HUDEP-2 (cell line): ENCODE measurements at regions not wholly inside any gene's neighbourhood (a gene's known extent, or its start where the extent isn't known, plus 50 kb on each side); places are given as distances from the start of the nearest gene placed in this dataset.

Experiments
- DNase-seq, 76 experiments: peaks; one replicate each; lab custom pipeline; 2025; ENCODE audit not compliant: unreplicated experiment in 76 of 76; lab: John Stamatoyannopoulos, UW

- DNase-seq = no peak
These were observed 794.5 kb upstream of the TBX3 start for GRCh38 chr12:115478505-115478904.

GRCh38 chr12:115474539-115475353 lies 790.8 kb upstream of the TBX3 start:
- no peak for DNase-seq

- no peak for DNase-seq
These were observed 789.4 kb upstream of the TBX3 start for GRCh38 chr12:115473257-115473956.

- no peak for DNase-seq
These were observed 788.9 kb upstream of the TBX3 start for GRCh38 chr12:115472852-115473251.

GRCh38 chr12:115470977-115471376 lies 787.0 kb upstream of the TBX3 start:
- no peak for DNase-seq

- DNase-seq = no peak
These were observed 786.6 kb upstream of the TBX3 start for GRCh38 chr12:115470526-115470925.

- no peak for DNase-seq
These were observed 784.1 kb upstream of the TBX3 start for GRCh38 chr12:115468087-115468510.

- no peak for DNase-seq
These were observed 783.6 kb upstream of the TBX3 start for GRCh38 chr12:115467531-115467930.

GRCh38 chr12:115466076-115466475 lies 782.1 kb upstream of the TBX3 start:
- DNase-seq = no peak

- DNase-seq = no peak
These were observed 780.7 kb upstream of the TBX3 start for GRCh38 chr12:115464661-115465060.

GRCh38 chr12:115464111-115464581 lies 780.2 kb upstream of the TBX3 start:
- DNase-seq = no peak

- no peak for DNase-seq
These were observed 777.4 kb upstream of the TBX3 start for GRCh38 chr12:115461401-115461800.

- DNase-seq = no peak
These were observed 773.8 kb upstream of the TBX3 start for GRCh38 chr12:115457798-115458197.

GRCh38 chr12:115456946-115457689 lies 773.1 kb upstream of the TBX3 start:
- no peak for DNase-seq

- no peak for DNase-seq
These were observed 771.3 kb upstream of the TBX3 start for GRCh38 chr12:115455268-115455681.

- no peak for DNase-seq
These were observed 768.8 kb upstream of the TBX3 start for GRCh38 chr12:115452751-115453281.

GRCh38 chr12:115451780-115452736 lies 768.1 kb upstream of the TBX3 start:
- DNase-seq = no peak

- no peak for DNase-seq
These were observed 767.3 kb upstream of the TBX3 start for GRCh38 chr12:115451151-115451779.

GRCh38 chr12:115450710-115451109 lies 766.7 kb upstream of the TBX3 start:
- no peak for DNase-seq
